H7 (cell line): ENCODE measurements at regions not wholly inside any gene's neighbourhood (a gene's known extent, or its start where the extent isn't known, plus 50 kb on each side); places are given as distances from the start of the nearest gene placed in this dataset.
"Not testable (repeated sequence)": the region's sequence is repeated elsewhere in the genome, so short reads cannot be mapped to it uniquely, and the experiment has no call there.

ENCODE experiments used
- DNase-seq: peaks from one replicate; pipeline ENCODE4 v3.0.0; 2012
- H3K27me3 ChIP-seq: 2 replicates; pipeline ENCODE4 v1.6.0; 2011; ENCODE audit warnings: mild to moderate bottlenecking, low read length; ENCODE audit not compliant: control insufficient read depth, insufficient read depth
- H3K36me3 ChIP-seq: replicated peaks from 2 replicates; pipeline ENCODE4 v1.5.1; 2011; ENCODE audit warnings: low read length; ENCODE audit not compliant: control insufficient read depth, insufficient read depth
- H3K4me3 ChIP-seq: 2 replicates; pipeline ENCODE4 v1.5.1; 2011; ENCODE audit warnings: low read depth, mild to moderate bottlenecking, control low read depth, low read length, moderate library complexity; ENCODE audit not compliant: insufficient read depth

DNA sequence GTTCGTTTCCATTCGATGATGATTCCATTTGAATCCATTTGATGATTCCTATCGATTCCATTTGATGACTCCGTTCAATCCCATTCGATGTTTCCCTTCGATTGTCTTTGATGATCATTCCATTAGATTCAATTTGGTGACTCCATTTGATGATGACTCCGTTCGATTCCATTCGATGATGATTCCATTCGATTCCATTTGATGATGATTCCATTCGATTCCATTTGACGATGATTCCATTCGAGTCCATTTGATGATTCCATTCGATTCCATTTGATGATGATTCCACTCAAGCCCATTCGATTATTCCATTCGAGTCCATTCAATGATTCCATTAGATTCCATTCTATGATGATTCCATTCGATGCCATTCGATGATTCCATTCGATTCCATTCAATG, 2730.6 kb downstream of the RPIA start:
- not testable (repeated sequence) for H3K36me3 ChIP-seq, H3K27me3 ChIP-seq, DNase-seq, H3K4me3 ChIP-seq

- DNase-seq, H3K4me3 ChIP-seq, H3K27me3 ChIP-seq, H3K36me3 ChIP-seq: not testable (repeated sequence)
These were observed 2735.7 kb downstream of the RPIA start for GRCh38 chr2:91427148-91427547.

GRCh38 chr2:91441932-91442245, 2750.4 kb downstream of the RPIA start:
- H3K4me3 ChIP-seq, DNase-seq, H3K36me3 ChIP-seq, H3K27me3 ChIP-seq: not testable (repeated sequence)

DNA sequence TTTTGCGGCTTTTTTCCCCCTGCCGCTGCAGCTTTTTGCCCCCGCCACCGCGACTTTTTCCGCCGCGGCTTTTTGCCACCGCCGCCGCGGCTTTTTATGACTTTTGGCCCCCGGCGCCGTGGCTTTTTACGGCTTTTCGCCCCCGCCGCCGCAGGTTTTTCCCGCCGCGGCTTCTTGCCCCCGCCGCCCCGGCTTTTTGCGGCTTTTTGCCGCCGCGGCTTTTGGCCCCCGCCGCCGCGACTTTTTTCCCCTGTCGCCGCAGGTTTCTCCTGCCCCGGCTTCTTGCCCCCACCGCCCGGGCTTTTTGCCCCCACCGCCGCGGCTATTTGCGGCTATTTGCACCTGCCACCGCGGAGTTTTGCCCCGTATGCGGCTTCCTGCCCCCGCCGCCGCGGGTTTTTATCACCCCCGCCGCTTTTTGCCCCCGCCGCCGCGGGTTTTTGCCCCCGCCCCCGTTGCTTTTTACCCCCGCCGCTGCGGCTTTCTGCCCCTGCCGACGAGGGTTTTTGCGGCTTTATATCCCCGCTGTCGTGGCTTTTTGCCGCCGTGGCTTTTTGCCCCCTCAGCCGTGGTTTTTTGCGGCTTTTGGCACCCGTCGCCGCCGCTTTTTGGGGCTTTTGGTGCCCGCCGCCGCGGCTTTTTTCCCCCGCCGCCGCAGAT, 2750.9 kb downstream of the RPIA start:
- no peak for DNase-seq
- Histone ChIP-seq H3K4me3 (no peak overlapping the region), H3K27me3 (no peaks in the 10 kb centered on the region), H3K36me3 (no peaks in the 10 kb centered on the region)

GRCh38 chr2:91442906-91443729, 2751.6 kb downstream of the RPIA start:
- H3K36me3 ChIP-seq, H3K27me3 ChIP-seq, H3K4me3 ChIP-seq, DNase-seq: not testable (repeated sequence)

DNA sequence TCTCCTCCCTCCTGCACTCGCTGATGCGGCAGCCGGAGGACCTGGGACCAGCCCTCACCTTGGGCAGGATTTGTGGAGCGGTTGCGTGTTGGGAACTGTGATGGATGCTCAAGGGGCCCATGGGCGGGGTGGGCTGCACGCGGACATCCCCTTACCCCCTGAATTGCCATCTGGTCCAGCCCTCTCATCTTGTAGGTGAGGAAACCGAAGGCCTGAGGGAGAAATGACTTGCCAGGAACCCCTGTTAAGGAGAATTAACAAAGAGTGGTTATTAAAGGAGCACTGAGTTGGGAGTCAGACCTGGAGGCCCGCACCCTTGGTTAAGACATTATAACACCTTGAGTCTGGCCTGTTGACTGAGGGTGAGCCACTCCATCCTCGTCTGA, 2752.2 kb downstream of the RPIA start:
- not testable (repeated sequence) for DNase-seq, H3K4me3 ChIP-seq, H3K36me3 ChIP-seq, H3K27me3 ChIP-seq

- not testable (repeated sequence) for DNase-seq, H3K4me3 ChIP-seq, H3K27me3 ChIP-seq, H3K36me3 ChIP-seq
These were observed 2754.2 kb downstream of the RPIA start for GRCh38 chr2:91445705-91446104.

DNA sequence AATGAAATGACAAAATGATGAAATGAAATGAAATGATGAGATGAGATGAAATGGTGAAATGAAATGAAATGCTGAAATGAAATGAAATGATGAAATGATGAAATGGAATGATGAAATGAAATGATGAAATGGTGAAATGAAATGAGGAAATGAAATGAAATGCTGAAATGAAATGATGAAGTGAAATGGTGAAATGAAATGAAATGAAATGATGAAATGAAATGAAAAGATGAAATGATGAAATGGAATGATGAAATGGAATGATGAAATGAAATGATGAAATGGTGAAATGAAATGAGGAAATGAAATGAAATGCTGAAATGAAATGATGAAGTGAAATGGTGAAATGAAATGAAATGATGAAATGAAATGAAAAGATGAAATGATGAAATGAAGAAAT, 2755.0 kb downstream of the RPIA start:
- not testable (repeated sequence) for H3K4me3 ChIP-seq, H3K36me3 ChIP-seq, H3K27me3 ChIP-seq, DNase-seq

- not testable (repeated sequence) for DNase-seq
These were observed 2755.4 kb downstream of the RPIA start for GRCh38 chr2:91446915-91447314.

DNA sequence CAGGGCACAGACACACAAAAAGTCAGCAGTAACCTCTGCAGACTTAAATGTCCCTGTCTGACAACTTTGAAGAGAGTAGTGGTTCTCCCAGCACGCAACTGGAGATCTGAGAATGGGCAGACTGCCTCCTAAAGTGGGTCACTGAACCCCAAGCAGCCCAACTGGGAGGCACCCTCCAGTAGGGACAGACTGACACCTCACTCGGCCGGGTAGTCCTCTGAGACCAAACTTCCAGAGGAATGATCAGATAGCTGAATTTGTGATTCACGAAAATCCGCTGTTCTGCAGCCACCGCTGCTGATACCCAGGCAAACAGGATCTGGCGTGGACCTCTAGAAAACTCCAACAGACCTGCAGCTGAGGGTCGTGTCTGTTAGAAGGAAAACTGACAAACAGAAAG, 2756.0 kb downstream of the RPIA start:
- not testable (repeated sequence) for H3K27me3 ChIP-seq, H3K4me3 ChIP-seq, DNase-seq, H3K36me3 ChIP-seq

More at GRCh38 chr2:91446915-91447314, 2755.4 kb downstream of the RPIA start:
- H3K27me3 ChIP-seq, H3K36me3 ChIP-seq, H3K4me3 ChIP-seq: not testable (repeated sequence)

DNA sequence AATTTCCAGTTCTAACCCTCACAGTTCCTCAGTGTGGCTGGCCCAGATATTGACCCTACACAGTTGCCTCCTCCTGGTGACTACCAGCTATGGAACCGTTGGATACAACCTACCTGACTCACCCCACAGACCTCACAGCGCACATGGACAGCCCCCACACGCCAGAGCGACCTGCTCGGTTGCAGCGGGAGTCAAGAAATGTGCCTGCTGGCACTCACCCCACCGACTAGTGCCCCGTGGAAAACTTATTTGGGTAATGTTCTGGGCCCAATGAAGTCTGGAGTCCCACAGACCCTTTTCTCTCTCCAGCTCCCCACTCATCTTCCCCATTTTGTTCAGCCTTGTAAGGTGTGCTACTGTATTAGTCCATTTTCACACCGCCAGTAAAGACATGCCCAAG, 2770.8 kb downstream of the RPIA start:
- H3K36me3 ChIP-seq, DNase-seq, H3K4me3 ChIP-seq, H3K27me3 ChIP-seq: not testable (repeated sequence)

GRCh38 chr2:91463007-91463406, 2771.5 kb downstream of the RPIA start:
- H3K4me3 ChIP-seq, H3K36me3 ChIP-seq, H3K27me3 ChIP-seq, DNase-seq: not testable (repeated sequence)

DNA sequence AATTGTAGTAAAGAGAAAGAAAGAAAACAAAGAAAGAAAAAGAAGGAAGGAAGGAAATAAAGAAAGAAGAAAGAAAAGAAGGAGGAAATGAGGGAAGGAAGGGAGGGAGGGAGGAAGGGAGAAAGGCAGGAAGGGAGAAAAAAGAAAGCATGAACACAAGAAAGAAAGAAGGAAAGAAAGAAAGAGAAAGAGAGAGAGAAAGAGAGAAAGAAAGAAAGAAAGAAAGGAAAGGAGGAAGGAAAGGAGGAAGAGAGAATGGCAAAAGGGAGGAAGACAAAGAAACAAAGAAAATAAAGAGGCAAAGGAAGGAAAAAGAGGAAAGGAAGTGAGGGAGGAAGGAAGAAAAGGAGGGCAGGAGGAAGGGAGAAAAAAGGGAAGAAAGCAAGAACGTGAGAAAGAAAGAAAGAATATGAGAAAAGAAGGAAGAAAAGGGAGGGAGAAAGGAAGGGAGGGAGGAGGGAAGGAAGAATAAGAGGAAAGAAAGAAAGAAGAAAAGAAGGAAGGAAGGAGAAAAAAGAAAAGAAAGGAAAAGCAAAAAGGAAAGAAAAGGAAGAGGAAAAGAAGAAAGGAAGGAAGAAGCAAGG, 2775.4 kb downstream of the RPIA start:
- not testable (repeated sequence) for H3K36me3 ChIP-seq

DNA sequence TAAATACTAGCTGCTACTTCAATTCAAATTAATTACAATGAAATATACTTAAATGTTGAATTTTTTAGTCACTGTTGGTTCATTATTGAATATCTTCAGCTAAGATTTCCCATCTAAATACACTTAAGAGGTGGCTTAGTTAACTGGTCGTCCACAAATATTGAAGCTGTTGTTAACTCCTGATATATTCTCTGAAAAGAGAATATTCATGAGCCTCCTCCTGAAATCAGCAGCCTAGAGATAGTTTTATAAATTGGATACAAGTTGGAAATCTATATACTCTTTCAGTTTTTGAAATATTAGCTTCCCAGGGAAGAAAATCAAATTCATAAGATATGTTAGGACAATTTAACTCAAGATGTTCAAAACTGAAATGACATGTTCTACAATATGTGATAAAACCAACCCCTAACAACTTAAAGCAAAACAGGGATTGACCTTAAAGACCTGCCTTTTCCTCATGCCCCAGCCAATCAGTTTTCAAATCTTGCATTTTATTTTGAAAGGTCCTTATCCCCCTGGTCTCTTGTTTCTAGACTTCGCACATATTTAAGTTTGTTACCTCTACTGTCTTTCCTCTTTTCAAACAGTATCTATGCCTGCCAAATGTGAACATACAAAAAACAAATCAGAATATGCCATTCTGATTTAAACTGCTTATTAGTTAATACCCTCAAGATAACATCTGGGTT, 2784.9 kb downstream of the RPIA start:
- H3K4me3 ChIP-seq, H3K36me3 ChIP-seq, H3K27me3 ChIP-seq, DNase-seq: not testable (repeated sequence)

More for the DNA sequence above, 2775.4 kb downstream of the RPIA start:
- not testable (repeated sequence) for DNase-seq, H3K4me3 ChIP-seq, H3K27me3 ChIP-seq

DNA sequence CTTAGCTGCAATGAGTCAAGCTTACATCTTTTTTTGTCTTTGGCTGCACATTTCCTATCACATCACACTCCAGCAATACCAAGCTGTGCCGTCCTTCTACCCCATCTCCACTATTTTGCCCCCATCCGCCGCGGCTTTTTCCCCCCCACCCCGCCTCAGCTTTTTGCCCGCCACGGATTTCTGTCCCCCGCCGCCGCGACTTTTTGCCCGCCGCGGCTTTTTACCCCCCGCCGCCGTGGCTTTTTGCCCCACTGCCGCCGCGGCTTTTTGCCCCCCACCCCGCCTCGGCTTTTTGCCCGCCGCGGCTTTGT, 2785.4 kb downstream of the RPIA start:
- H3K36me3 ChIP-seq, H3K4me3 ChIP-seq, DNase-seq, H3K27me3 ChIP-seq: not testable (repeated sequence)
